ENCODE measurements at regions not wholly inside any gene's neighbourhood (a gene's known extent, or its start where the extent isn't known, plus 50 kb on each side); places are given as distances from the start of the nearest gene placed in this dataset.
"Not testable (repeated sequence)": the region's sequence is repeated elsewhere in the genome, so short reads cannot be mapped to it uniquely, and the experiment has no call there.

DNA sequence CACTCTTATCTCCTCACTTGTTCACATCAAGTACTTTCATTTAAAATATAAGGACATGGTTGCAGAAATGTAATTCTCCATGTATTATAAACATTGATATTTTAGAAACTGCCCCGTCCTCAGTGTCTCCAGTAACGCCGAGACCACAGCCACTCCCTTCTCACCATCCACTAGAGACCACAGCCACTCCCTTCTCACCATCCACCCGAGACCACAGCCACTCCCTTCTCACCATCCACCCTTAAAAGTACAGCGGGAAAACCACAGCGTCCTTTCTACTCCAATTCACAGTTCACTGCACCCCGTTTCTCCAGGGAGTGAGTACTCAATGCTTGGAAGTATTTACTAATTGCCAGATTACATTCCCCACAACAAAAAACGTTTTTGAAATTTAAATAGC is 1452.2 kb upstream of the ACVR2A start:
- DNase-seq (ENCODE audit: low read depth) = no peak
- TF ChIP-seq, protein P1, sequence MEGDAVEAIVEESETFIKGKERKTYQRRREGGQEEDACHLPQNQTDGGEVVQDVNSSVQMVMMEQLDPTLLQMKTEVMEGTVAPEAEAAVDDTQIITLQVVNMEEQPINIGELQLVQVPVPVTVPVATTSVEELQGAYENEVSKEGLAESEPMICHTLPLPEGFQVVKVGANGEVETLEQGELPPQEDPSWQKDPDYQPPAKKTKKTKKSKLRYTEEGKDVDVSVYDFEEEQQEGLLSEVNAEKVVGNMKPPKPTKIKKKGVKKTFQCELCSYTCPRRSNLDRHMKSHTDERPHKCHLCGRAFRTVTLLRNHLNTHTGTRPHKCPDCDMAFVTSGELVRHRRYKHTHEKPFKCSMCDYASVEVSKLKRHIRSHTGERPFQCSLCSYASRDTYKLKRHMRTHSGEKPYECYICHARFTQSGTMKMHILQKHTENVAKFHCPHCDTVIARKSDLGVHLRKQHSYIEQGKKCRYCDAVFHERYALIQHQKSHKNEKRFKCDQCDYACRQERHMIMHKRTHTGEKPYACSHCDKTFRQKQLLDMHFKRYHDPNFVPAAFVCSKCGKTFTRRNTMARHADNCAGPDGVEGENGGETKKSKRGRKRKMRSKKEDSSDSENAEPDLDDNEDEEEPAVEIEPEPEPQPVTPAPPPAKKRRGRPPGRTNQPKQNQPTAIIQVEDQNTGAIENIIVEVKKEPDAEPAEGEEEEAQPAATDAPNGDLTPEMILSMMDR (IDR thresholded peaks at IDR 0.05; ENCODE audit: control insufficient read depth, extremely low read depth, insufficient read depth) = no peak
- H3K4me3 ChIP-seq (ENCODE audit: low read depth, low read length) = no peak overlapping the region

DNA sequence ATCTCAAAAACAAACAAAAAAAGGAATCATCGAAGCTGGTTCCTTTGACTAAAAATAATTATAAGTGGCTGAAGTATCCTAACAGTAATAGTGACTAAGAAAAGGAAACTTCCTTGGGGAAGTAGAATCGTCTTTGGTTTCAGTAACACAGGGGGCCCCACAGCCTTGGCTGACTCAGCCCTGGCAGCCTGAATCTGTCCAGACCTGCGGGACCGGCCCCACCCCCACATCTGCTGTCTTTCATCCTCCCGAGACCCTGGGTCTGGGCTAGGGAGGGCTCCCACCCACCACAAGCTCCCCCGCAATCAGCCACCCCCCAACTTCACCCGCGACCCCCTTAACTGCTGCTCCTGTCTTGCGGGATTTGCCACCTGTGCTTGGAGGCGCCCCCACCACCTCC is 1452.6 kb upstream of the ACVR2A start:
- DNase-seq (ENCODE audit: low read depth) = no peak
- TF ChIP-seq, protein P1 (IDR thresholded peaks at IDR 0.05; ENCODE audit: control insufficient read depth, extremely low read depth, insufficient read depth) = no peak
- no peak overlapping the region for H3K4me3 ChIP-seq (ENCODE audit: low read depth, low read length)

DNA sequence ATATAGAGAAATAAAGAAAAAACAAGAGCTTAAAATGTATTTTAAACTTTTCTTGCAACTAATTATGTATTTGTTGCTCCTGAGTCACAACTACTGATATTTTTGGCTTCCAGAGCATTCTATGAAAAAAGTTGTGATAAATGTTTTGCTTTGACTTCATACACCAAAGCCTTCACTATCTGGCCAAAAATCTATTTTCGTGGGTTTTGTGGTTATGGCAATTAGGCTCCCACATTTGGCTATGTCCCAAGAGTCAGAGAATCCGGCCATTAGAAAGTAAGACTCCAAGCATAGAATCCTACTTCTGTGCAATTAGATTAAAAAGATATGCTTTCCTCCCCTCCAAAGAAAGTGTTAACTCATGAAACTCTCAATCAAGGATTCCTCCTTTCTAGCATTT is 1456.1 kb upstream of the ACVR2A start:
- TF ChIP-seq, protein P1 (IDR thresholded peaks at IDR 0.05; ENCODE audit: control insufficient read depth, extremely low read depth, insufficient read depth) = no peak
- no peak overlapping the region for H3K4me3 ChIP-seq (ENCODE audit: low read depth, low read length)
- no peak for DNase-seq (ENCODE audit: low read depth)

DNA sequence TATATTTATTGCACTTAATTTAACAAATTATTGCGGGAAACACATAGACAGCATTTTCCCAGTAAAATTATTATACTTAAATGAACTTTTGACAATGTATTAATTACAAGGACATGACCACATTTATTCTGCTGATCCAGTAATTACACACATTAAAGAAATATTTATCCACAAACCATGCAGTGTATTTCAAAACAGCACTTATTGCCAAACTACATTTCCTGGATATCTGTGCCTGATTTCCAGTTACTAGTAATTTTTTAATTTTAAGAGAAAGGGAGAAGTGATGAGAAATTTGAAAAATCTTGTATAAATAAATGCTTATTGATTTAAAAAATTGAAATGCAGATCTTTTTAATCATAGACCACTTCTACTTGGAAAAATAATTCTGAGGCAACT is 1458.7 kb upstream of the ACVR2A start:
- no peak for DNase-seq (ENCODE audit: low read depth)
- TF ChIP-seq, protein P1 (IDR thresholded peaks at IDR 0.05; ENCODE audit: control insufficient read depth, extremely low read depth, insufficient read depth) = no peak
- H3K4me3 ChIP-seq (ENCODE audit: low read depth, low read length) = no peak overlapping the region

DNA sequence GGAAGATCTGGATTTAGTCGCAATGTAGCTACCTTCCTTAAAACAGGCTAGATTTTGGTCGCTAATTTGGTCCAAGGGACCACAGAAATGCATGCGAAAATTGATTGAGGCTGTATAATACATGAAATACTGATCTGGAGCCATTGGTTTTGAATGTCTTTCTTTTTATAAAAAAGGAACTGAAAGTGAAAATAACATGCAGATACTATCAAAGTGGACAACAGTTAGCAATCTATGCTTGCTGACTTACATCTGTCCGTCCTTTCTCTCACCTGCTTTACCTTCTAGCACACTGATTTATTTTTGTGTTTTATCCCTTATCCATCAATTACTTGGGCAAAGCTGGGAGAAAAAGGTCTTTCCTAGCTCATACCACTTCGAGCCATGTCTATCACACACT is 1459.8 kb upstream of the ACVR2A start:
- H3K4me3 ChIP-seq (ENCODE audit: low read depth, low read length) = no peak overlapping the region
- no peak for DNase-seq (ENCODE audit: low read depth)
- TF ChIP-seq, protein P1 (IDR thresholded peaks at IDR 0.05; ENCODE audit: control insufficient read depth, extremely low read depth, insufficient read depth) = no peak

DNA sequence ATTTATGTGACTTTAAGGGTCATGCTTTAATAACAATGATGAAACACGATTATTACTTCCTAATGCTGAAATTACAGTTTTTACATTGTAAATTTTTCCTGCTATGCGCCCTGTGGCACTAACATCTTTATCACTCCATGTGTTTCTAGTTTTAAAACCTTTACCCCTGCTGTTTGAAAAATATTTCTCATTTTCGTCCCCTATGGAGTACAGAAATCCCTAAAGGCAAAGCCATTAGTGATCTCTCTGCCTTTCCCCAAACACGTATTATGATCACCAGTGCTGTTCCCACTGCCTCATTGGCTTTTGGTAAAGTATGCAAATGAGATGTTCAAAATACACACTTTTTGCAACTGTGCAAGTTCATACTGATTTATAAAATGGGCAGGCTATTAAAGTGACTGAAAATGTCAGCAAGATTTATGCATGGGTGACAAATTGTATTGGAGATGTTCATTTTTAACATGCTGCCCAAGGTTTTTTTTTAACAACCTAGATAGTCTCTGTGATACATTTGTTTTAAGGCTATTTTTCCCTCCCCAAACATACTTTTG is 1468.2 kb upstream of the ACVR2A start:
- H3K4me3 ChIP-seq (ENCODE audit: low read depth, low read length) = no peak overlapping the region
- no peak for DNase-seq (ENCODE audit: low read depth)
- TF ChIP-seq, protein P1 (IDR thresholded peaks at IDR 0.05; ENCODE audit: control insufficient read depth, extremely low read depth, insufficient read depth) = no peak

DNA sequence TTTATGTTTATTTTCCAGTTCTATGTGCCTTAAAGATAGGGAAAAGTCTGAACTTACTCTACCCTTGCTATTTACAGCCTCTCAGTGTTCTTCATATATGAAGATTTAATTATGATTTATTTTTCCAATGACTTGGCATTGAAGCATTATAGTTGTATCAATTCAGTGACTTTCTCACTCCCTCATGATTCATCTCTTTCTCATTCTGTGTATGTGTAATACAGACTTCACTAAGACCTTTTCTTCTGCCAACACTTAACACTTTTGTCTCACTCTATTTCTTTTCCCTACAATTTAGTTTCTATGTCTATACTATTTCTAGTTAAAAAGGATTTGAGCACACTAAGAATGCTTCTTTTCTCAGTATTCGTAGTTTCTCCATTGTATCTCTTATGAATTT is 1470.3 kb upstream of the ACVR2A start:
- TF ChIP-seq, protein P1 (IDR thresholded peaks at IDR 0.05; ENCODE audit: control insufficient read depth, extremely low read depth, insufficient read depth) = no peak
- no peak overlapping the region for H3K4me3 ChIP-seq (ENCODE audit: low read depth, low read length)
- no peak for DNase-seq (ENCODE audit: low read depth)

DNA sequence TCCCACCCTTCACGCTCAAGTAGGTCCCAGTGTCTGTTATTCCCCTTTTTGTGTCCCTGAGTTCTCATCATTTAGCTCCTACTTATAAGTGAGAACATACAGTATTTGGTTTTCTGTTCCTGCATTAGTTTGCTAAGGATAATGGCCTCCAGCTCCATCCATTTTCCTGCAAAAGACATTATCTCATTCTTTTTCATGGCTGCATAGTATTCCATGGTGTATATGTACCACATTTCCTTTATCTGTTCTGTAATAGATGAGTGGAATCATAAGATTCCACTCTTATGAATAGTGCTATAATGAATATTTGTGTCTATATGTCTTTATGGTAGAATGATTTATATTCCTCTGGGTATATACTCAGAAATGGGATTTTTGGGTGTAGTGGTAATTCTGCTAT is 1473.5 kb upstream of the ACVR2A start:
- DNase-seq (ENCODE audit: low read depth); H3K4me3 ChIP-seq (ENCODE audit: low read depth, low read length): not testable (repeated sequence)
